ENCODE measurements at regions not wholly inside any gene's neighbourhood (a gene's known extent, or its start where the extent isn't known, plus 50 kb on each side); places are given as distances from the start of the nearest gene placed in this dataset.

DNA sequence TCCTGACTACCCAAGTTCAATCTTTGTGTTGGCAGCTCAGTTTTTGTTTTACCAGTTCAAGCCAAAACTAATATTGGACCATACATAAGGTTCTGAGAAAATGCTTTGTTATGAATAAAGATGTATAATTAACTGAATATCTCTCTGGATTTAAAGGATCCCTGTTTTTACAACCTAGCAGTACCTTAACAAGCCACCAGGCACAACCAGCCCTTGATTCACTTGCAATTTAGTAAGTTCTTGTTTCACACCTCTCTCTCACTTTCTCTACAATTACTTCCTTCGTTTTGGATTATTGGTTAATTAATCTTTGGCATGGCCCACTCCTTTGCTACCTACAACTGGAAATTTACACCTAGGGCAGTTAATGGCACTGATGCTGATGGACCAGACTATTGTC is 531.9 kb downstream of the SQOR start:
- intact Hi-C loops (cut with DNase I): no loop called here
- DNase-seq (ENCODE audit: low spot score): no peak

DNA sequence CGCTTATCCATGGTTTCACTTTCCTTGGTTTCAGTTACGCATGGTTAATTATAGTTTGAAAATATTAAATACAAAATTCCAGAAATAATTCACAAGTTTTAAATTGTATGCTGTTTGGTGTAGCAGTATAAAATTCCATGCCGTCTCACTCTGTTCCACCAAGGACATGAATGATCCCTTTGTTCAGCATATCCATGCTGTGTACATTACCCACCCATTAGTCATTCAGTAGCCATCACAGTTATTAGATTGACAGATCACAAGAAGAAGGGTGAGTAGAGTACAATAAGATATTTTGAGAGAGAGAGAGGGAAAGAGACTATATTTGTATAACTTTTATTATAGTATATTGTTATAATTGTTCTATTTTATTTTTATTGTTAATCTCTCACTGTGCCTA is 535.5 kb downstream of the SQOR start:
- intact Hi-C loops (cut with DNase I): no loop called here
- no peak for DNase-seq (ENCODE audit: low spot score)

DNA sequence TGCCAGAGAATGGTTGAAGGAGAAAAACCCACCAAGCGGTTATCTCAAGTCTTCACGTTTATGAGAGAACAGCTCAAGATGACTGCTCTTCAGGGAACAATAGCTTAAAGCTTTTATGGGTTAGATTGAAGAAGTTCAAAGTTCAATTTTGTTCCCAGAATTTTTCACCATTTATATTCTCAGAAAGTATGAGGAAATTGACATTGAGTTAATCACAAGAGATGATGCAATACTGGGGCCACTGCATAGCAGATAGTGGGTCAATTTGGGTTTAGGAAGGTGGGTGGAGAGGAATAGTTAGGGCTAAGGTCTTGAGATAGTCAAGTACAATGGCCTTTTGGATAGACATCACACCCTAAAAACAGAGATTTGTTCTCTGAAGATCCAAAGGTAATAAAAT is 539.3 kb downstream of the SQOR start:
- intact Hi-C loops (cut with DNase I): no loop called here
- no peak for DNase-seq (ENCODE audit: low spot score)

DNA sequence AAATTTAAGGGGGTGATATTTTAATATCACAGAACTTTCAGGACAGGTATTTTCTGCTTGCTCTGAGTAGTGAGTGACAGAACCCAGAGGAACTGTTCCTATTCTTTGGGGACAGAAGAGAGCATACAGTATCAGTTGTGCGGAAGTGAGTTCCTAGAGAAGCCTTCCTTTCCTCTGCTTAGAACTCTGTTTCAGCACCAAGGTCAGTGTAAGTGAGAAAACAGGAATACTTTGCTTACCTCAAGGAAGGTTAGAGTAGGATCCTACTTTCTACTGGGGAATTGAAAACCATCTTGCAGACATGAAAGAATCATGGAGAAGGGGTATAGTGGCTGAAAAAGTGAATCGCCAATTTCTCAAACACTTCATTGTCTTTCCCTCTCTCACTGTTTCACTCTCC is 542.4 kb downstream of the SQOR start:
- intact Hi-C loops (cut with DNase I): no loop called here
- DNase-seq (ENCODE audit: low spot score): no peak

DNA sequence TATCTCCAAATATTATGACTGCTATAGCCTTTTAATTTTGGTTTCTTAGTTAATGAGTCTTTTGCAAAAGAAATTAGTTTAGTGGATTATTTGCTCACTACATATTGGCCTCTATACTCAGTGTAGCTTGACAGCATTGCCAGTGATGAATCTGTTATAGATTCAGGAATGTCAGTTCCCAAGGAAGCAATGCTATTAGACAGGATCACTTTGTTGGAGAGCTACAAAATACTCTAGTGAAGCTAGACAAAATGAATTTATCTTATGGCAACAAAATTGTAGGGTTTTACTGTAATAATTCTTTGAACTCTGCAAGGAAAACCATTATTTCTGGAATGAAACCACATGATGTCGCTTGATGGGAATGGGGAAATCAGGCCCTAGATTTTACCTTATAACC is 543.3 kb downstream of the SQOR start:
- DNase-seq (ENCODE audit: low spot score): no peak

DNA sequence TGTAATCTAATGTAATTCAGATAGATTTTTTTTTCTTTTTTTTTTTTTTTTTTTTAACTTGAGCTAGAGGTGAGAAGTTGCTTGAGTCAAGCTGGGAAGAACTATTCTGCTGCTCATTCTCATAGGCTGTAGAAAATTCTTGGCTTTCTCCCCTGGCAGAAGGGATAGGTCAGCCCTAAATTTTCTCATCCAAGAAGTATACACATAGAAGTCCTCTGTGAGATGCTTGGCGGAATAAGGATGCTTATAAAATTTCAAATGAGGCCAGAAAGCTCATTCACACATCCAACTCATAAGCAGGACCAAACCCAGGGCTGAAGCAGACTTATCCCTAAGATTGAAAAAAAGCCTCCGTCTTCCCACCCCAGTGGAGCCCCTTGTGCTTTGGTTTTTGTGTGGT is 572.5 kb downstream of the SQOR start:
- DNase-seq (ENCODE audit: low spot score): no peak
- intact Hi-C loops (cut with DNase I): no loop called here

More for the DNA sequence above, 543.3 kb downstream of the SQOR start:
- intact Hi-C loops (cut with DNase I): no loop called here

DNA sequence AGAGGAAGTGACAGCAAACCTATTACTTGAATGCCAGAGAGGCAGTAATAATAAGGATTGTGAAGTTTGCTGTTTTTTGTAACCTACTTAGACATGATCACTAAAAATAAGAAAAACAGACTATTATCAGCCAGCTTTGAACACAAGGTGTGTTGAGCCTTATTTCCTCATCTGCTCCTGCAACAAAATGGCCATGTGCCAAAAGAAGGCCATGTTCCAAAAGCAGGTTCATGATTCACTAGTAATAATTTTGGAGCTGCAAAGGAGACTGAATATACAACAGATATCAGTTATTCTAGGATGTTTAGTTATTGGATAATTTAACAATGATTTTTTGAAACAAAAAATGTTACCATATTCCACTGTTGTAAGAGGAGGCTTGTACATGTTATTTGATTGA is 578.7 kb downstream of the SQOR start:
- intact Hi-C loops (cut with DNase I): no loop called here
- DNase-seq (ENCODE audit: low spot score): no peak

DNA sequence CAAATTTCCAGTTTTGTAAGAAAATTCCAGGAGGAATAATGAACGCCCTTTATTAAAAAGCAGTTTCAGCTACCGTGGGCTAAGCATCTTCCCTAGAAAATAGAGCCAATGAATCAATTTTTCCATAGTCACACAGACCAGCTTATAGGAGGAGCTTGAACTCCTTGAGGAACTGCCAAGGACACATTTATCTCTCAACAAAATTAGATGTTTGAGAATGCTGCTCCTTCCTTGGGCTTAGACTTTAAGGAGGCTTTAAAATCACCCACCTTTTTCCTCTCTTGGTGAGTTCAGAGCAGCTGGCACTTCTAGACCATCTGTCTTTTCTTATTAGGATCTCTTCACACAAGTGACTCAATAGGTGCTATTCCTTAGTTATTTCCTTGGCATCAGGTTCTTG is 588.0 kb downstream of the SQOR start:
- intact Hi-C loops (cut with DNase I): no loop called here

DNA sequence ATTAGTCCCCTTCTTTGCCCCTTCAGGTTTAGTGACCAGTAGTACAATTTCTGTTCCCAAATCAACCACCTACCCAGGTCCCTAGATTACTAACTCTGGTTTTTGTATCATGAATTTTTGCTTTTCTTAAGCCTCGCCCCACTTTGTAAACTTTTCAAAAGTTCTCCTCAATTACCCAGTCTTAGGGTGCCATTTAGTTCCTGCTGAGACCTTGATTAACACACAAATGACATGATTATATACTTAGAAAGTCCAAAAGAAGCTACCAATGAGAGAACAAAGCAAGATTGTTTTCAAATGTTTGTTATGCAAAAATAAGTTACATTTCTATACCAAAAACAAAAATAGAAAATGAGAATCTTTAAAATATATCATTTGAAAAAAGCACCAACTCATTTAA is 594.4 kb downstream of the SQOR start:
- intact Hi-C loops (cut with DNase I): no loop called here
- DNase-seq (ENCODE audit: low spot score): no peak

More for the DNA sequence above, 588.0 kb downstream of the SQOR start:
- no peak for DNase-seq (ENCODE audit: low spot score)

DNA sequence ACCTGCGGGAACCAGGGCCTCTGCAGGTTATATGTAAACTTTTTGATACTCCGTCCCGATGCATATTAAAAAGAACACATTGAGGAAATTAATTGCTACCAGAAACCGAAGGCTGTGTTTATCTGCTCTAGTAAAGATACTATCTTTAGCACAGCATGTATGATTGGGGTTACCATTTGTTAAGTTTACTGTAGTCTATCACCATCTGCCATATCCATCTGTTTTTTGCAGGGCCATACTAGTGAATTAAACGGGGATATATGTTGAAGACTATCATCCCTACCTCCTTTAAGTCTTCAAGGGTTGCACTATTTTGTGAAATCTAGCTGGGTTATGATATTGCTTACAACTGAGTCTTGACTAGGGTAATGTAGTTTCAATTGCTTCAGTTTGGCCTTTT is 597.0 kb downstream of the SQOR start:
- intact Hi-C loops (cut with DNase I): no loop called here
- DNase-seq (ENCODE audit: low spot score): no peak

DNA sequence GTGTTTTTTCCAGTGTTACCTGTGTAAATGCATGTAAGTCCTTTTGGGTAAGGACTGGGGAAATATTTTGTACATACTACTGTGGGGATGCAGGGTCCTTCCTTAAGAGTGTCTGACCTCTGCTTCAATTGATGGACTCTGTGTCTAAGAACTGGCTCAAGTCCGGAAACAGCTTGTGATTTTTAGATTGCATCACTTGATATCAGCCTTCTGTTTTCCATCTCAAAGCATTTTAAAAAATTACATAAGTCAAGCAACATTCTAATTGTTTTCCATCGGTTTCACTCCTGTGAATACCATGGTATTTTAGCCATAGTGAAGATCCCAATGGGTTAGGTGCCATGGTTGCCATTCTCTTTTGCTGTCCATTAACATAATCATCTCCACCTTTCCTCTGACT is 597.6 kb downstream of the SQOR start:
- intact Hi-C loops (cut with DNase I): no loop called here
- DNase-seq (ENCODE audit: low spot score): no peak

DNA sequence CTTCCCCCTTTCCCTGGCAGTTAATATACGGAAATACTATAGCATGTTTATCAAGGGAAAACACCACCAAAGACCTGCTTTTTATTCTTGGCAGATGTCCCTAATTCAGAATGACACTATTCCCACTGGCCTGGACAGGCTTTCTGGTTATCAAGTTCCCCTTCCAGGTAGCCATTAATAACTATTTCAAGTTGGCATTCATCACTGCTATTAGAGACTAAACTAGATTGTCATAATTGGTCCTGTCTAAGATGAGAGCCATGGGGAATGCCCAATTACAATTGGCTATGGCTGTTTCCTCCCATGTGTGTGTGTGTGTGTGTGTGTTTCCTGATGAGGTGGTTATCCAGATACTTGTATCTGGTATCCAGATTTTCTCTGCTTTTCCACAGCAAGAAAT is 608.1 kb downstream of the SQOR start:
- no peak for DNase-seq (ENCODE audit: low spot score)
- intact Hi-C loops (cut with DNase I): no loop called here

DNA sequence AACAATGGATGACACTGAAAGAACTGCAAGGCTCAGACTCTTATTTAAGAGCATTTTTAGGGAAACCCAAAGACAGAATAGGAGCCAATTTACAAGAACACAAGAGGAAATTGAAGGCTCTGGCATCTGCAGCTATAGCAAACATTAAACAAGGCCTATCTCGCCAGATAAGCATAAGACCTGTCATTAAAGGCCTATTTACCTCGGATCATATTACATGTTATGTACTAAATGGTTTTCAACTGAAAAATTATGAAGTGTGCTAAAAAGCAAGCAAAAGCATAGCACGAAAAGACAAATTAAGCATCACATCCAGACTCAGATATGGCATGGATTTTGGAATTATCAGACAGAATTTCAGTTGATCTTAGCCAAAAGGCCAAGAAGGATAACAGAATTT is 617.1 kb downstream of the SQOR start:
- intact Hi-C loops (cut with DNase I): no loop called here
- no peak for DNase-seq (ENCODE audit: low spot score)

DNA sequence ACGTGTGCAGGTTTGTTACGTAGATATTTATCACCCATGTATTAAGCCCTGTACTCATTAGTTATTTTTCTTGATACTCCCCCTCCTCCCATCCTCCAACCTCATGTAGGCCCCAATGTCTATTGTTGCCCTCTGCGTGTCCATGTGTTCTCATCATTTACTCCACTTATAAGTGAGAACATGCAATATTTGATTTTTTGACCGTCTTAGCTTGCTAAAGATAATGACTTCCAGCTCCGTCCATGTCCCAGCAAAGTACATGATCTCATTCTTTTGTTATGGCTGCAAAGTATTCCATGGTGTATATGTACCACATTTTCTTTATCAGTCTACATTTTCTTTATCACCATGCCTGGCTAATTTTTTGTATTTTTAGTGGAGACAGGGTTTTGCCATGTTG is 623.2 kb downstream of the SQOR start:
- intact Hi-C loops (cut with DNase I): no loop called here
- DNase-seq (ENCODE audit: low spot score): no peak

DNA sequence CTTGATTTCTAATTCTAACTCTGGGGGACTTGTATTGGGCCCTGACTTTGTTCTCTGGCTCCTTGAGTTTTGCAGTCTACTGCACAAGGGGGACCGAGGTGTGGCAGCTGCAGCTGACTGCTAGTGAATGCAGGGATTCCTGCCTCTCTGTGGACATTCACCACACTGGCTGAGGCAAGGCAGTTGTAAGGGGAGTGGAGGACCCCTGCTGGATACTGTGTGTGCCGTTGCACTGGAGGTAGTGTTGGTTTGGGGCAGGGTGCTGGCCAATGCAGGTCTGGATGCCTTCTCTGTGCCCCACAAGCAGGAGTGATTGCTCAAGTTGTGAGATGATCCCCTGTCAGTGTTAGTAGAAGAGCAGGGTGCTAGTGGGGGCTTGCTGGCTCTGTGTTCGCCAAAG is 626.1 kb downstream of the SQOR start:
- intact Hi-C loops (cut with DNase I): no loop called here
- DNase-seq (ENCODE audit: low spot score): no peak

DNA sequence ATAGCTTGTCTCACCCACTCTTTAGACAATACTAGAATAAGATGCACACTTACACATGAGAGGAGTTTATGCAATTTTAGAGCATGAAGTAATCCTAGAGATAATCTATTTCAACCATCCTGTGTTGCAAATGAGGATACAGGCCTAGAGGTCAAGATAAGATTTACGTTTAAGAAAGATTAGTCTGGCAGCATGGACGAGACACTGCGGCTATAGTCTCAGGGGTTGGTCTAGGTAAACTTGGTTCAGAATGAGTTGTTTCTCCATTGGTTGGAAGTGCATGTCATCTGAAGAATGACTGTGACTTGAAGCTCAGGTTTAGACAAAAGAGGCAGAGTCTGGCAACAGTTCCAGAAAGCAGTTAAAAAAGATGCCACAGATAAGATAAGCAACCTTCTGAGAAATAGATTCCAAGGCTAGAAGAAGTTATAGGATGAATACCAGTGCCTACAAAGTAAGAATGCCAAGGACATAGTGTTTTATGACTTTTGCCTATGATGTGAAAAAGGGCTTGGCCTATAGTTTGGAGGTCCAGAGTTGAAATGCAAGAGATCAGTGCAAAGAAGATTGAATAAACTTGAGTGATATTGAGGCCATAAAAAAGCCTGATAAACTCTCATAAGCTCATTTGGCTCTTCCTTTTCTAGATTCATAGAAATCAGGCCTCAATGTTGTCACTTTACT is 631.0 kb downstream of the SQOR start:
- intact Hi-C loops (cut with DNase I): no loop called here
- DNase-seq (ENCODE audit: low spot score): no peak

DNA sequence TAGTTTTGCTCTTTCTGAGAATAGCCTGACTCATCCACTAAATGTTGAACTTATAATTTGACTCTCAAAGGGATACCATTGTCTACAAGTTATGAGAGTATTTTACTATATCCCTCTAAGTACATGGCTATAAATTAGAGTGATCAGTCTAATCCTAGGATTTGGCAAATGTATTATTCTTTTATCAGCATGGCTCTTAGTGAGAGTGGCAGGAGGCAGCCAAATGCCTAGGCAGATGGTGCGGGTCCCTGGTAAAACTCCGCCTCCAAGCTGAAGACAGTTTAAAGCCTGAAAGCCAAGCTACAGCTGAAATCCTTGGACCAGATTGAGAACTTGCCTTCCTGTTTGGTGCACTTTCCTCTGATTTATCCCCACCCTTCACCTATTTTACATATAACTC is 631.8 kb downstream of the SQOR start:
- intact Hi-C loops (cut with DNase I): no loop called here
- no peak for DNase-seq (ENCODE audit: low spot score)

DNA sequence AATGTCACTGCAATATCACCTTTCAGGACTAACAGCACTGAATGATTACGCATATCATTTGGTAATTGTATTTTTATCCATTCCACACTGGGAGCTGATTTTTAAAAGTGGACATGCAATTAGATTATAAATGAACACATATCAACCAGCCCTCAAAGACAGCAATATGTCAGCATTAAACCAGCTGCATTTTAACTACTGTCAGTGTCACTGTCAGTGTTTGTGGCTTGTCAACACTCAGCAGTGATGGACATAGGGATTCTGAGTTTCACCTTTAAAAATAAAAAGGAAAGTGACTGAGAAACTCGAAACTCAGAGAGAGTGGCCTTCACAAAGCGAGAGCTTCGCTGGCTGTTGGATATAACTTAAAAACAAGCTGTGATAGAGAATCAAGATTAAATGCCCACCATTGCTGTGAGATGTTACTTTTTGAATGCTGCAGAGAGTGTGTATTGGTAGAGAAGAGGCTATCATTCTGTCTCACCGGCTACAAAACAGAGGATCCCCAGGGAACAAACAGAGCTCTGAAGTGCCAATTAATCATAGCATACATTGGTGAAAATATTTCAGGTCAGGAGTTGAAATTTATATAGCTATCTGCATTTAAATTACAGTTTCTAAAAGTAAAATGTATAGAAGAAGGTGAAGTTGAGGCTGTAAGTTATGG is 635.8 kb downstream of the SQOR start:
- DNase-seq (ENCODE audit: low spot score): no peak
- intact Hi-C loops (cut with DNase I): no loop called here

DNA sequence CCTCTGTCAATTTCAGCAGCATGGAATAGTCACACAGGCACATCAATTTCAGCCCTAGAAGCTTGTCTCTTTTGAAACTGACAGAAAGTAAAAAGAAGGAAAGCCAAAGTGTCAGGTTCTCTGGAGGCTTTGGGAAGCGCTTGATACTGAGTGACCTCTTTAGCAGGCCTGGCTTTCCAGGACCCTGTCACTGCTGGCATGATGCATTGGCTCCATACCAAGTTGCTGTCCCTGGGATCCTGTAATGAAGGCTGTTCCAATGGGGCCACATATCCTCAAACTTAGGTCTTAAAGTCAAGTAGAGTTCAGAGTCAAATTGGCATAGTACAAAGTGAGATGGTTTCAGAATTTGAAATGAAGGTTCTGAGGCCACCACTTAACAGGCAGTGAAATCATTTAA is 640.9 kb downstream of the SQOR start:
- DNase-seq (ENCODE audit: low spot score): no peak
- intact Hi-C loops (cut with DNase I): no loop called here

DNA sequence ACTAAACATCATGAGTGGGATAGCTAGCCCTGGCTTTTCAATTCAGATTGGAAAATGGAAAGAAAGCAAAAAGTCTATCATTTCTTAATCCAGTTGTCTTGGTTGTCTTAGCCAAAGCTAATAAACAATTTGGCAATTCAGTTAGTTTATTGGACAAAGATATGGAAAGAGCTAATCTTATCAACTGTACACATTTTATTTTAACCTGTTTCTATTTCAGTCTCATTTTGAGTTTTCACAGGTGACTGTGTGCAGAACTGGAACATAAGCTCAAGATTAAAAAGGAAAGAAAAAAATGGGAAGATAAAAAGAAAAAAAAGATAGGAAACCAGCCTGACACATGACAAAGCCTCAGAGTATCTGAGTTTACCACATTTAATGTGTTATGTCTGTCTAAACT is 642.6 kb downstream of the SQOR start:
- DNase-seq (ENCODE audit: low spot score): no peak
- intact Hi-C loops (cut with DNase I): no loop called here

DNA sequence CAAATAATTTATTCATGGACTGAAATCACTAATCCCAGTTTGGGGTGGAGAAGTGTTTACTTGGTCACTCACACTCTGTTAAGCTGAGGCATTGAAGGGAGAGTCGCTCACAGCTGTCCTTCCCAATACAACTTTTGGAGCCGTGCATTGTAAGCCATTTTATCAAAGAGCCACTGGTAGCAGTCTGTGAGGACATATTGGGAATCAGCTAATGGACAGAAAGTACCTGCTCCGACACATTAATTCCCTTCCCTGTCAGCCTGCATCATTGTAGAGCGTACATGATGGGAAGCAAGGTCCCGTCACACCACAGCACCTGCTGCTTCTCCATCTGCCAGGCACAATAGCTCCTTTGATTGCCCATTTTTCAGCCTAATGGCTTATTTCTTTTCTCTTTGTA is 643.2 kb downstream of the SQOR start:
- intact Hi-C loops (cut with DNase I): no loop called here
- no peak for DNase-seq (ENCODE audit: low spot score)
